ENCODE measurements at regions not wholly inside any gene's neighbourhood (a gene's known extent, or its start where the extent isn't known, plus 50 kb on each side); places are given as distances from the start of the nearest gene placed in this dataset.
"Not testable (repeated sequence)": the region's sequence is repeated elsewhere in the genome, so short reads cannot be mapped to it uniquely, and the experiment has no call there.

DNA sequence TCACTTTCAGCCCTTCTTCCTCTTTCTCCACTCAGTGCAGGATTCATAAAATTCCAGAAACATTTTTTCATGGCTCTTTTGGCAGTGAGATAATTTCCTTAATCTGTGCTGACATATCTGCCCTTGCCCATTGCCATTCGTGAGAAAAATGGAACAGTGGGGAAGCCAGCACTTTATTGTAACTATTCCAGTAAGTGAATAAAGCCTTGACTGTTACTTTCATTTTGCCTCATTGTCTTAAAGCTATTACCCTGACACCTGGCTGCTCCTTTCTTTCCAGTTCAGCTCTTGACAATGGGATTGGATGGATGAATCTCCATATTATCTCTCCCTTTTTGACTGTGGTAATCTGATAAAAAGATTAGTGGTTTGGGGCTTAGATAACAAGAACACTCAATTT is 1068.1 kb upstream of the PCDH20 start:
- in situ Hi-C loops (cut with HindIII; ENCODE audit: low sequenced_read_pairs), result no loop called here

DNA sequence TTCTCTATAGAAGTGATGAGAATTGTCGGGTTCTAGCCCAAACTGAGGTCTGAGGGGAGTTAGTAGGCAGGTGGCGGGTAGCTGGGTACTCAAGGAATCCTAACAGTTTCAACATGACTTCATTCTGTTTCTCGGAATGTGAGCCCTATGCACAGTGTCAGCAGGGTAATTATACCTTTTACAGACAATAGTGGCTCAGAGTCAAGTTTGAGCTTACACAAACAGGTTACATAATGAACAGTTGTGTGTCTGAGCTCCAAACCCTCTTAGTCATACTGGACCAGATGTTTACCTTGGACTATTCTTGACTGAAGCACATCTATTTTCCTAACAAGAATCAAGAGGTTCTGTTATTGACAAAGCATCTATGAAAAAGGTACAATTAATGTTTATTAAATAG is 1066.7 kb upstream of the PCDH20 start:
- in situ Hi-C loops (cut with HindIII; ENCODE audit: low sequenced_read_pairs), result no loop called here

- in situ Hi-C loops (cut with HindIII; ENCODE audit: low sequenced_read_pairs), result no loop called here
These were observed 1058.2 kb upstream of the PCDH20 start for GRCh38 chr13:62473944-62474237.

DNA sequence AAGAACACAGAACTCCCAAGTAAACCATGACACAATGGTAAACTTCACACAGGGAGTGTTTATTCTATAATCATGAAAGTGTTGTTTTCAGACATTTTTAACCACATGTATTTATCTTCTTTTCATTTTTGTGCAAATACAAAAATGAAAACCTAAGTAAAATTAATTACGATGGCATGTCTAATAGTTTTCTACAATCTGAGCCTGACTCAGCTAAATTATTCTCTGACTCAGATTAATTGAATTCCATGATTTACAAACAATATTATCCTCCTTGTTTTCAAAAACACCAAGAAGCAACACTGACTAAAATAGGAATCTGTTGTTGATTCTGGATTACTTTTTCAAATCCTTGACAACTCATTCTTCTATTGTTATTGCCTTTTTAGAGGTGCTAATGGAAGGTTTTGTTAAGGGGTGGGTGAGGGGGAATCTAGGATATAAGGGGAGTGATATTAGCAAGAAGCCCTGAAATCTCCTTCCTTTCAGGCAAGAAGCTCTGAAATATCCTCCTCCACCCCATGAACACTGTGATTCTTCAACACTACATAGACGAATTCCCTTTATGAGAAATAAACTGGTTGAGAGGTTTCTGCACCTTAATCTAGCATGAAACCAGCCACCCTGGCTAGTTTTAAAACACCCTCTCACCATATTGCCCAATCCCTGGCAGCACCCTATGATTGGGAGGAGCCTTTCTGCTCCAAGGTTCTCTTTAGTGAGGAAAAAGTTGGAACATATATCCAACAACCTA is 1057.7 kb upstream of the PCDH20 start:
- in situ Hi-C loops (cut with HindIII; ENCODE audit: low sequenced_read_pairs), result no loop called here

GRCh38 chr13:62453761-62454160 is 1038.1 kb upstream of the PCDH20 start:
- in situ Hi-C loops (cut with HindIII; ENCODE audit: low sequenced_read_pairs), result no loop called here

- in situ Hi-C loops (cut with HindIII; ENCODE audit: low sequenced_read_pairs), result no loop called here
These were observed 1035.1 kb upstream of the PCDH20 start for GRCh38 chr13:62450759-62451158.

DNA sequence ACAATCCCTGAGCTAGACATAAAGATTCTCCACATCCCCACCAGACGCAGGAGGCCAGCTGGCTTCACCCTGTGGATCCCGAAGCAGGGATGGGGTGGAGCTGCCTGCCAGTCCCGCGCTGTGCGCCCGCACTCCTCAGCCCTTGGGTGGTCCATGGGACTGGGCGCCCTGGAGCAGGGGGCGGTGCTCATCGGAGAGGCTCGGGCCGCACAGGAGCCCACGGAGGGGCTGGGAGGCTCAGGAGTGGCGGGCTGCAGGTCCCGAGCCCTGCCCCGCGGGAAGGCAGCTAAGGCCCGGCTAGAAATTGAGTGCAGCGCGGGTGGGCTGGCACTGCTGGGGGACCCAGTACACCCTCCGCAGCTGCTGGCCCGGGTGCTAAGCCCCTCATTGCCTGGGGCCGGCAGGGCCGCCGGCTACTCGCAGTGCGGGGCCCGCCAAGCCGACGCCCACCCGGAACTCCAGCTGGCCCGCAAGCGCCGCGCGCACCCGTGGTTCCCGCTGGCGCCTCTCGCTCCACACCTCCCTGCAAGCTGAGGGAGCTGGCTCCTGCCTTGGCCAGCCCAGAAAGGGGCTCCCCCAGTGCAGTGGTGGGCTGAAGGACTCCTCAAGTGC is 1032.2 kb upstream of the PCDH20 start:
- in situ Hi-C loops (cut with HindIII; ENCODE audit: low sequenced_read_pairs), result not testable (repeated sequence)

DNA sequence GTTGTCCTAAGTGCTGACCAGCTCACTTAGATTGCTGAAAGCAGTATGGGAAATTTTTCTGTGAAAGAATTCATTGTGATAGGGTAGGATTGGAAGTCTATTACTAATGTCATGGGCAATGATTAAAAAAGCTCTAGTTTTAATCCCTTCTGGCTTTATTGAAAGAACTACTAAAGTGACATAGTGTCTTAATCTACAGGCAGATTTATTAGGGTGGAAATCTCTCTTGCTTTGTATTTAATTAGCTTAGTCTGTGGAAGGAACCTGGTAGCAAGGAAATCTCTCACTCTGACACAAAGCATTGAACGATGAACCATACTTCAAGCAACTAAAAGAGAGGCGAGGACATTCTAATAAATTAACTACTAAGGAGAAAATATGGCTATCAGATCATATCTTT is 1029.2 kb upstream of the PCDH20 start:
- in situ Hi-C loops (cut with HindIII; ENCODE audit: low sequenced_read_pairs), result no loop called here

DNA sequence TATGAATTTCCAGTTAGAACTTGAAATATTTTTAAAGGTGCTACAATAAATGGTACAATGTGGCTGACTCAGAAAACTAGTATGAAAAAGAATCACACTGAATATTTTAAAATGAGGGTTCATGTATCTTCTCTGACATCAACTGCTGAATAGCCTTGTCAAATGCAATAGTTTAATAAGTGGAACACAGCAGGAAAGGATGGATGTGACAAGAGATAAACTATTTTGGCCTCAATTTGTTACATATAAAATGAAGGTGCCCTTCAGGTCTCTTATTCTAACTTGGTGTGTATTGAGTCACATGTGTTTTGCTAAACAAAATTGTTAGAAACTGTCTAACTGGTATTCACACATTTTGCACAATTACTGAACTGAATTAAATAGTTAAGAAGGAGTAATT is 1018.4 kb upstream of the PCDH20 start:
- in situ Hi-C loops (cut with HindIII; ENCODE audit: low sequenced_read_pairs), result no loop called here

- in situ Hi-C loops (cut with HindIII; ENCODE audit: low sequenced_read_pairs), result no loop called here
These were observed 1018.0 kb upstream of the PCDH20 start for GRCh38 chr13:62433660-62434059.

- in situ Hi-C loops (cut with HindIII; ENCODE audit: low sequenced_read_pairs), result no loop called here
These were observed 1017.3 kb upstream of the PCDH20 start for GRCh38 chr13:62432906-62433305.

GRCh38 chr13:62432295-62432694 is 1016.6 kb upstream of the PCDH20 start:
- in situ Hi-C loops (cut with HindIII; ENCODE audit: low sequenced_read_pairs), result no loop called here

DNA sequence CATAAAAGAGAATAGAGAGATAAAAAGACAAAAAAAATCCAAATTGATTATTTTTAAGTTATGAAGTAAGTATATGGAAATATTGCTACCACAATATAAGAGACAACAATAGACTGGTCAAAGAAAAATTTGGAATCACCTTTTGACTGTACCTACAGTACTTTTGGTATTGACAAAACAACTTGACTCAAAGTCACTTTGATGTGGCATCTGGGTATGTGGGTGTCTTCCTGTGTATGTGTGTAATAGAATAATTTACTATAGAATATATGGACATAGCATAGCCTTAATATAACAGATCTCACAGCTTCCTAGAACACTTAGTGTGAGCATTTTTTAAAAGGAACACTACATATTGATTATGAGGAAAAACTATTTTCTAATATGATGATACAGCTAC is 1016.2 kb upstream of the PCDH20 start:
- in situ Hi-C loops (cut with HindIII; ENCODE audit: low sequenced_read_pairs), result no loop called here

GRCh38 chr13:62418872-62419271 is 1003.2 kb upstream of the PCDH20 start:
- in situ Hi-C loops (cut with HindIII; ENCODE audit: low sequenced_read_pairs), result no loop called here

- in situ Hi-C loops (cut with HindIII; ENCODE audit: low sequenced_read_pairs), result no loop called here
These were observed 1002.7 kb upstream of the PCDH20 start for GRCh38 chr13:62418376-62418775.

DNA sequence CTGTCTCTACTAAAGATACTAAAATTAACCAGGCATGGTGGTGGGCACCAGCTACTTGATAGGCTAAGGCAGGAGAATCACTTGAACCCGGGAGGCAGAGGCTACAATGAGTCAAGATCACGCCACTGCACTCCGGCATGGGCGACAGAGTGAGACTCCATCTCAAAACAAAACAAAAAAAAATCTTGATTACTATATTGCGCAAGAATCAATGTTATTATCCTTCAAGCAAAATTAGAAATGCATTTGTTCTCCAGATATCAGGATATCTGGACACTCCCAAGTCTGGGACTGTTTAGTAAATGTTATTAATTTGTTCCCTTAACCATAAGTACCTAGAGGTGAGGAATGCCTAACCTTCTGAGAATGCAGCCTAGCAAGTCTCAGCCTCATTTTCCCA is 992.2 kb upstream of the PCDH20 start:
- in situ Hi-C loops (cut with HindIII; ENCODE audit: low sequenced_read_pairs), result no loop called here

GRCh38 chr13:62388515-62388914 is 972.9 kb upstream of the PCDH20 start:
- in situ Hi-C loops (cut with HindIII; ENCODE audit: low sequenced_read_pairs), result no loop called here

GRCh38 chr13:62387647-62388046 is 972.0 kb upstream of the PCDH20 start:
- in situ Hi-C loops (cut with HindIII; ENCODE audit: low sequenced_read_pairs), result no loop called here

DNA sequence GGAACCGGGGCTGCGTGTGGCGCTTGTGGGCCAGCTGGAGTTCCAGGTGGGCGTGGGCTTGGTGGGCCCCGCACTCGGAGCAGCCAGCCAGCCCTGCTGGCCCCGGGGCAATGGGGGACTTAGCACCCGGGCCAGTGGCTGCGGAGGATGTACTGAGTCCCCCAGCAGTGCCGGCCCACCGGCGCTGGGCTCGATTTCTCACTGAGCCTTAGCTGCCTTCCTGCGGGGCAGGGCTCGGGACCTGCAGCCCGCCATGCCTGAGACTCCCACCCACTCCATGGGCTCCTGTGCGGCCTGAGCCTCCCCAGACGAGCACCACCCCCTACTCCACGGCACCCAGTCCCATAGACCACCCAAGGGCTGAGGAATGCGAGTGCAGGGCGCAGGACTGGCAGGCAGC is 963.6 kb upstream of the PCDH20 start:
- in situ Hi-C loops (cut with HindIII; ENCODE audit: low sequenced_read_pairs), result not testable (repeated sequence)

DNA sequence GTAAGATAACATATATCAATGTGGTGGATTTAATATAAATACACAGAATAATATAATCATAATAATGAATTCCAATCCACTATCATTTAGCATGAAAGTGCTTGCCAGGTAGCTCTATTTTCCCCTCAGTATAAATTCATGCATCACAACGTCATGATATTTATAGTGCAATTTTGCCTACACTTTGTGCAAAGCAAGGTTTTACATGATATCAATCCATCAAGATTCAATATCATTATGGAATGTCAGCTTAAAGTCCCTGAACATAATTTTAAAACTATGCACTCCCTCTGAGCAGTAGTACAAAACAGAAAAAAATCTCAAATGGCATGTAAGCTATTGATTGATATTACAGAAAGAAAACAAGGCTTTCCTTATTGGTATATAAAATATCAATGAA is 962.2 kb upstream of the PCDH20 start:
- in situ Hi-C loops (cut with HindIII; ENCODE audit: low sequenced_read_pairs), result no loop called here

GRCh38 chr13:62375653-62376052 is 960.0 kb upstream of the PCDH20 start:
- in situ Hi-C loops (cut with HindIII; ENCODE audit: low sequenced_read_pairs), result no loop called here

DNA sequence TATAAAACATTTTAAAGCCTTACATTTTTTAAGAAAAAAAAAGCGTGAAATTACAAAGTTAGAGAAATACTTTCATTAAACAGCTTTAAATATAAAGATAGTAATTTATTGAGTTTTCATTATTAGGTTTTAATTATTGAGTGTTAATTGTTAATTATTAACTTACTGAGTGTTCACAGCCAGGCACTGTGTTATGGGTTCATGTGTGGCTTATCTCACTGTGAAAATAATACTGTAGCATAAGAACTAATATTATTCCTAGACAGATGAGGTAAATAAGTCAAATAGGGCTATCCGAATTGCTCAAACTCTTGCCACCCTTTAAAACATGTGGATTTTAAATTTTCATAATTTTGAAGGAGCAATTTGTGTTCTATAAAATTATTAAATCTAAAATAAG is 956.1 kb upstream of the PCDH20 start:
- in situ Hi-C loops (cut with HindIII; ENCODE audit: low sequenced_read_pairs), result no loop called here

DNA sequence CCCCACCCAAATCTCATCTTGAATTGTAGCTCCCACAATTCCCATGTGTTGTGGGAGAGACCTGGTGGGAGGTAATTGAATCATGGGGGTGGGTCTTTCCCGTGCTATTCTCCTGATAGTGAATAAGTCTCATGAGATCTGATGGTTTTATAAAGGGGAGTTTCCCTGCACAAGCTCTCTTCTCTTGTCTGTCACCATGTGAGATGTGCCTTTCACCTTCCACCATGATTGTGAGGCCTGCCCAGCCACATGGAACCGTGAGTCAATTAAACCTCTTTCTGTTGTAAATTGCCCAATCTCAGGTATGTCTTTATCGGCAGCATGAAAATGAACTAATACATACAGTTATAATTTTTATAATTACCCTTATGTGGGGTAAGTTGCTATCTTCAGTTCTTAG is 952.3 kb upstream of the PCDH20 start:
- in situ Hi-C loops (cut with HindIII; ENCODE audit: low sequenced_read_pairs), result not testable (repeated sequence)

Measured in endothelial cell of hepatic sinusoid (primary cell).